NCI-H69 (cell line): ENCODE measurements at regions not wholly inside any gene's neighbourhood (a gene's known extent, or its start where the extent isn't known, plus 50 kb on each side); places are given as distances from the start of the nearest gene placed in this dataset.

Source experiments
- DNase-seq: peaks from one replicate; lab custom pipeline; 2025; lab: John Stamatoyannopoulos, UW

GRCh38 chr21:35128536-35128935, 79.4 kb upstream of the RUNX1 start:
- no peak for DNase-seq

GRCh38 chr21:35127851-35128250, 78.7 kb upstream of the RUNX1 start:
- DNase-seq: no peak

GRCh38 chr21:35127026-35127425, 77.9 kb upstream of the RUNX1 start:
- DNase-seq: no peak

GRCh38 chr21:35120631-35121180, 71.6 kb upstream of the RUNX1 start:
- peak; percentile 3 for DNase-seq

- DNase-seq: no peak
Observed at GRCh38 chr21:35119501-35120047, 70.5 kb upstream of the RUNX1 start.

GRCh38 chr21:35116777-35117176, 67.7 kb upstream of the RUNX1 start:
- DNase-seq: no peak

GRCh38 chr21:35113064-35113463, 64.0 kb upstream of the RUNX1 start:
- DNase-seq: no peak

- no peak for DNase-seq
Observed at GRCh38 chr21:35111321-35111930, 62.3 kb upstream of the RUNX1 start.

- no peak for DNase-seq
Observed at GRCh38 chr21:35108887-35109286, 59.8 kb upstream of the RUNX1 start.

GRCh38 chr21:35107520-35107919, 58.4 kb upstream of the RUNX1 start:
- DNase-seq: no peak

- DNase-seq: no peak
Observed at GRCh38 chr21:35106246-35106835, 57.2 kb upstream of the RUNX1 start.

- no peak for DNase-seq
Observed at GRCh38 chr21:35102488-35103371, 53.6 kb upstream of the RUNX1 start.

- DNase-seq: no peak
Observed at GRCh38 chr21:35100349-35100811, 51.3 kb upstream of the RUNX1 start.

- no peak for DNase-seq
Observed at GRCh38 chr21:35099310-35099709, 50.2 kb upstream of the RUNX1 start.
